HG02763 (cell line): ENCODE measurements at regions not wholly inside any gene's neighbourhood (a gene's known extent, or its start where the extent isn't known, plus 50 kb on each side); places are given as distances from the start of the nearest gene placed in this dataset.

Experiments used
- ATAC-seq: cut with Tn5 transposase; IDR thresholded peaks from one replicate; pipeline ENCODE4 v1.9.1; 2021; ENCODE audit warnings: mild to moderate bottlenecking, moderate library complexity; ENCODE audit not compliant: unreplicated experiment

DNA sequence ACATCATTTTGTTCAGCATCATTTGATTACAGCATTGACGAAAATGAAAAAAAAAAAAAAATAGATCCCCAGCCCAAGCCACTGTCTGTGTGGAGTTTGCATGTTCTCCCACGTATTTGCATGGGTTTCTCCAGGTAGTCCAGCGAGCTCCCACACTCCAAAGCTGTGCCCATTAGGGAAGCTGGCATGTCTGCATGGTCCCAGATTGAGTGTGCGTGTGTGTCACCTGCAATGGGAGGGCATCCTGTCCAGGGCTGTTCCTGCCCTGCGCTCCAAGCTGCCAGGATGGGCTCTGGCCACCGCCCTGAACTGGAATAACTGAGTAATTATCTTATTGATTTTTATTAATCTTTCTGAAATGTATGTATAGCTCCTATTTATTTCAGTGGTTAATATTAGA is 88.6 kb downstream of the KLF12 start:
- no peak for ATAC-seq

- ATAC-seq, result no peak
Measured at GRCh38 chr13:74043237-74043636, 91.0 kb downstream of the KLF12 start.

DNA sequence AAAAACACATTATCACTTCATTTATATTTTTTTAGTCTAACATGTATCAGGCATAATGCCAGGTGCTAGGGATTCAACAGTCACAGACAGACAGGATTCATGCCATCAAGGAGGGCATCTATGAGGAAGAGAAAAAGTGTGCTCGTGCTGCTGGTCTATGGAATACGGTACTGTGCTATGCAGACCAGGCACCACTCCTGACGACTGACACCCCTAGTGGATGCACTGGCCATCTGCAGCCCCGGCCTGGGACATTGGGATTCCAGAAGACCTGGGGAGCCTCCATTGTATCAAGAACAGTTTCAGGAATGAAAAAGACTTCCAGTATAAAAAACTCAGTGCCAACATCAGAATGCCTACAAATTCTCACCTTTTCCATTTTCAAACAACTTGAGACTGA is 94.0 kb downstream of the KLF12 start:
- peak; percentile 73 for ATAC-seq

DNA sequence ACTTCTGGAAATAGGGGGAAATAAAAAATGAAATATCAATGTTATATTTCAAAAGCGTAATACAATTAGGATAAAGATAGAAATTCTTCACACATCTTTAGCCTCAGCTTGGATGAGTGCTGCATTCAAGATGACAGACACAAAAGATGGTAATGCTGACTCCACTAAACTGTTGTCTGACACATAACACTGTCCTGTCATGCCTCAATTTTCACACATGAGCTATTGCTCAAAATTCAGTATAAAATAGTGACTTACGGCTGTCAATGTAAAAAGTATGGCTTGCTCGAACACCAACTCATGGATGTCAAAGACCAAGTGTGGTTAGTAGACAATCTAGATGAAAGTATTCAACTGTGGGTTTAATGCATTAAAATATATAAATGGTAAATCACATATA is 94.5 kb downstream of the KLF12 start:
- ATAC-seq, result no peak

- no peak for ATAC-seq
Measured at GRCh38 chr13:74039154-74039553, 95.0 kb downstream of the KLF12 start.

DNA sequence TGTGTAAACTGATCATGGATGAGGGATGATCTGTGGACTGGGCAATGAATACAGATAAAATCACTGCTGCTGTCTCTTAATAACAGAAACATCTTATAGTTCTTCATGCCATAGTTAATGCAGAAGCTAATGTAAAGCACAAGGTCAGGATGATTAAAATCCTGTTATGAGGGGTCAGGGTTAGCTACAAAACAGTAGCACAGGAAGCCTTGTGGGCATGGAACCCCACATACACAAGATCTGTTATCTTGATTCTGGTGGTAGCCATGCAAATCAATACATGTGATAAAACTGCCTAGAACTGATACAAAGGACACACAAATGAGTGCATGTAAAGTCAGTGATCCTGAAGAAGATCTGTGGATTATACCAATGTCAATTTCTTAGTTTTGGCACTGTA is 96.4 kb downstream of the KLF12 start:
- no peak for ATAC-seq

GRCh38 chr13:74036373-74036772 is 97.8 kb downstream of the KLF12 start:
- ATAC-seq, result no peak

- ATAC-seq, result no peak
Measured at GRCh38 chr13:74035896-74036295, 98.3 kb downstream of the KLF12 start.

- no peak for ATAC-seq
Measured at GRCh38 chr13:74032325-74032724, 101.9 kb downstream of the KLF12 start.

DNA sequence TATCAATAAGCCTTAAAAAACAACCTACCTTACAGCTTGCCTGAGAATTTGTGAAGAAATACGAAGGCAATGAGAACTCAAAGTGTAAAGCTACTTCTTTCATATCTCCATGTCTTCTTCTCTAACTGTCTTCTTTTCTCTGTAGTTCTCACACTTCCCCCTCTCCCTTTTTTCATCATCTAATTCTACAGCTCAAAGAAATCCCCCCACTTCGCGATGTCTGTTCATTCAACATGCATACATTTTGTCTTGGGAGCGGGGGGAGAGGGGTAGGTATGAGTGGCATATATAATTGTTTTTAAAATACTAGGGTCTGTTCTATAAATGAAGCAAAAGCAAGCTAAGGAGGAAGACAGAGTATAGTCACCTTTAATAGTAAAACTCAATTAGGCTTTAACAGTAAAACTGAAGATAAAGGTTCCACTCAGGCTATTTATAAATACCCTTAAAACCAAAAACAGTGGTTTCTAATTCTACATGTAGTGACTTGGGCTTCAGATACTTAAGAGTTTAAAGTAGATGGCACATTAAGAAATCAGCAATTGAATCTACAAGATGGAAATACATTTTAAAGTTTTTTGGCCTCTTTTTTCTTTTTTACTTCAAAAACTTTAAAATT is 106.9 kb downstream of the KLF12 start:
- ATAC-seq, result peak; percentile 40

- ATAC-seq, result peak; percentile 86
Measured at GRCh38 chr13:74026753-74027152, 107.5 kb downstream of the KLF12 start.

DNA sequence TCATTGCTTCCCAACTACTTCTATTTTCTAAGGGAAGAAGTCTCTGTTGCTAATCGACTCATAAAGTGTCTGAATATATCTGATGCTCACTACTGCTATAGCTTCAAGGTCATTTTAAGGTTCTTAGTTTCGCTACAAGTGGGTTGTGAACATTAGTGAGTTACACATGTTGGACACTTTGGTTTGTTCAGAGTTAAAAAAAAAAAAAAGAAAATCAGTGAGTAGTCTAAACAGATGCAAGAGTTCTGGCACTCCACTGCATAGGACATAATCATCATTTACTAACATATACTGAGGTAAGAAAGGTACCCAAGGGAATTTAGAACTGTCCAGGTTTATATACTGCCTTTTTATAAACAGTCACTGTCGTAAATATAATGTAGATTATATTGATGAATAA is 108.8 kb downstream of the KLF12 start:
- ATAC-seq, result no peak

- no peak for ATAC-seq
Measured at GRCh38 chr13:74024856-74025255, 109.3 kb downstream of the KLF12 start.

GRCh38 chr13:74024314-74024713 is 109.9 kb downstream of the KLF12 start:
- no peak for ATAC-seq

DNA sequence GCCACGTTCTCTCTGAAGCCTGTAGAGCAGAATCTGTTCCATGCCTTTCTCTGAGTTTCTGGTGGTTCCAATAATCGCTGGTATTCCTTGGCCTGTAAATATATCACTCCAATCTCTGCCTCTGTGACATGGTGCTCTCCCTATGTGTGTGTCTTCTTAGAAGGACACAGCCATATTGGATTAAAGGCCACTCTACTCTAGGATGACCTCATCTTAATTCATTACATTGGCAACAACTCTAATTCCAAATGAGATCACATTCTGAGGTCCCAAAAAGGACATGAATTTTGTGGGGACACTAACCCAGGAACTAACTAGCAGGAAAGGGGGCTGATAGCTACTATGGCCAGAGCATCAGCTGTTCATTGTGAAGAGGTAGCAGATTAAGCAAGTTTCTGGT is 110.7 kb downstream of the KLF12 start:
- ATAC-seq, result no peak

GRCh38 chr13:74021505-74021904 is 112.7 kb downstream of the KLF12 start:
- ATAC-seq, result no peak

GRCh38 chr13:74018062-74018431 is 116.2 kb downstream of the KLF12 start:
- ATAC-seq, result no peak

DNA sequence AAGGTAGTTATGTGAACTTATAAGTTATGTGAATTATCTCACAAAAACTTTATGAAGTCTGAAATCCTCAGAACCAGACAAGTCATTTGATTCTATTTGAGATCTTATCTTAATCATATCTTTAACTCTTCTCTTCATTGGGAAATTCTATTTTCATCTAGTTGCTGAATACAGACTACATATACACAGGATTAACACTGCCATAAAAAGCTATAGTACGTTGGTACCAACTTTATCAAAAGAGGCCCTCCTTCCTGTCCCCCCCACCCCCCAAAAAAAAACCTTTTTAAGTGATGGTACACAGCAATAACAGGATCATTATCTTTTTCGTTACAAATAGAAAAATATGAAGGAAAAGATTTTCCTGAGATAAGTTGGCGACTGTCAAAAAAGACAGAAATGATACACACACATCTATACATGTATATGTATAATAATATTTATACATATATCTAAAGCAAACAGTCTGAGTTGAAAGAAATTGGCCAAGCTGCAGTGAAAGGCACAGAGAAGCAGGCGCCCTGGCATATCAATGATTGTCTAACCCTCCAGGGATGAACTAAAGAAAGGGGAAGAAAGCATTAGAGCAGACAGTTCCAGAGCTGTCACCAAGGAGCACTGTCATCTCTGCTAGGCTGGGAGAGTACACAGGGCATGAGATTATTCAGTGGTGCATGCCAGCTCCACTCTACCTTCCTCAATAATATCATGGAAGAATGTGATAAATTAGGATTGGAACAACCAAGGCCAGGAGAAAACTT is 116.7 kb downstream of the KLF12 start:
- ATAC-seq, result peak; percentile 70

GRCh38 chr13:74015137-74015536 is 119.1 kb downstream of the KLF12 start:
- ATAC-seq, result no peak

- no peak for ATAC-seq
Measured at GRCh38 chr13:74009100-74009668, 125.0 kb downstream of the KLF12 start.

DNA sequence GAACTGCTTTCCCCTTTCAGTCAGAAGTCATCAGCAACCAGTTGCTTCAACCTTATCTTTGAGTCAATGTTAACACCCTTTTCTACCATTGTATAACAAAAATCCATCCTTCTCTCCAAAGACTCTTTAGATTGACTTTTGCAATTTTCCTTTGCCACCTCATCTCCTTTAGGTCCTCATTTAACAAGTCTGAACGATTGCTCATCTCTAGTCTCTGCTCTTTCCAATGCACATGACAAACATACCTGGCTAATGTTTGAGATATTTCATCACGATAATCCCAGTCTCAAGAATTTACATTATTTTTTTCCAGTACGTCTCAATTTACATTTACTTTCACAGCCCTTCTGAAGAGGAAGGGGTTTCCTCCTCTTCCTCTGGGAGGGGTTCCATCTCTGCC is 127.5 kb downstream of the KLF12 start:
- ATAC-seq, result no peak
